ENCODE measurements at regions not wholly inside any gene's neighbourhood (a gene's known extent, or its start where the extent isn't known, plus 50 kb on each side); places are given as distances from the start of the nearest gene placed in this dataset.

GRCh38 chrX:131704136-131704695 lies 160.3 kb downstream of the OR13H1 start:
- DNase-seq, result peak; percentile 89

GRCh38 chrX:131709553-131709952 lies 165.7 kb downstream of the OR13H1 start:
- DNase-seq, result no peak

- no peak for DNase-seq
Observed at GRCh38 chrX:131711478-131711867, 167.6 kb downstream of the OR13H1 start.

- DNase-seq, result no peak
Observed at GRCh38 chrX:131723646-131724045, 179.8 kb downstream of the OR13H1 start.

GRCh38 chrX:131724292-131724691 lies 180.4 kb downstream of the OR13H1 start:
- DNase-seq, result no peak

- DNase-seq, result no peak
Observed at GRCh38 chrX:131725001-131725654, 181.3 kb downstream of the OR13H1 start.

GRCh38 chrX:131727778-131728177 lies 183.9 kb downstream of the OR13H1 start:
- no peak for DNase-seq

GRCh38 chrX:131728295-131729145 lies 184.6 kb downstream of the OR13H1 start:
- DNase-seq, result peak; percentile 77

- DNase-seq, result peak; percentile 75
Observed at GRCh38 chrX:131729295-131729694, 185.4 kb downstream of the OR13H1 start.

- DNase-seq, result peak; percentile 64
Observed at GRCh38 chrX:131734621-131735020, 190.7 kb downstream of the OR13H1 start.

GRCh38 chrX:131735127-131735526 lies 191.3 kb downstream of the OR13H1 start:
- no peak for DNase-seq

GRCh38 chrX:131739823-131740222 lies 195.9 kb downstream of the OR13H1 start:
- DNase-seq, result no peak

- peak; percentile 68 for DNase-seq
Observed at GRCh38 chrX:131741103-131741581, 197.3 kb downstream of the OR13H1 start.

GRCh38 chrX:131745942-131746489 lies 202.1 kb downstream of the OR13H1 start:
- no peak for DNase-seq

GRCh38 chrX:131746491-131746968 lies 202.7 kb downstream of the OR13H1 start:
- peak; percentile 74 for DNase-seq

- peak; percentile 67 for DNase-seq
Observed at GRCh38 chrX:131747173-131747572, 203.3 kb downstream of the OR13H1 start.

GRCh38 chrX:131752493-131753198 lies 208.8 kb downstream of the OR13H1 start:
- DNase-seq, result peak; percentile 75

- DNase-seq, result peak; percentile 44
Observed at GRCh38 chrX:131762802-131763234, 218.9 kb downstream of the OR13H1 start.

GRCh38 chrX:131763674-131764073 lies 219.8 kb downstream of the OR13H1 start:
- peak; percentile 77 for DNase-seq

- DNase-seq, result no peak
Observed at GRCh38 chrX:131764216-131764615, 220.3 kb downstream of the OR13H1 start.

GRCh38 chrX:131778269-131779218 lies 234.7 kb downstream of the OR13H1 start:
- DNase-seq, result peak; percentile 66
